ENCODE measurements at regions not wholly inside any gene's neighbourhood (a gene's known extent, or its start where the extent isn't known, plus 50 kb on each side); places are given as distances from the start of the nearest gene placed in this dataset.

DNA sequence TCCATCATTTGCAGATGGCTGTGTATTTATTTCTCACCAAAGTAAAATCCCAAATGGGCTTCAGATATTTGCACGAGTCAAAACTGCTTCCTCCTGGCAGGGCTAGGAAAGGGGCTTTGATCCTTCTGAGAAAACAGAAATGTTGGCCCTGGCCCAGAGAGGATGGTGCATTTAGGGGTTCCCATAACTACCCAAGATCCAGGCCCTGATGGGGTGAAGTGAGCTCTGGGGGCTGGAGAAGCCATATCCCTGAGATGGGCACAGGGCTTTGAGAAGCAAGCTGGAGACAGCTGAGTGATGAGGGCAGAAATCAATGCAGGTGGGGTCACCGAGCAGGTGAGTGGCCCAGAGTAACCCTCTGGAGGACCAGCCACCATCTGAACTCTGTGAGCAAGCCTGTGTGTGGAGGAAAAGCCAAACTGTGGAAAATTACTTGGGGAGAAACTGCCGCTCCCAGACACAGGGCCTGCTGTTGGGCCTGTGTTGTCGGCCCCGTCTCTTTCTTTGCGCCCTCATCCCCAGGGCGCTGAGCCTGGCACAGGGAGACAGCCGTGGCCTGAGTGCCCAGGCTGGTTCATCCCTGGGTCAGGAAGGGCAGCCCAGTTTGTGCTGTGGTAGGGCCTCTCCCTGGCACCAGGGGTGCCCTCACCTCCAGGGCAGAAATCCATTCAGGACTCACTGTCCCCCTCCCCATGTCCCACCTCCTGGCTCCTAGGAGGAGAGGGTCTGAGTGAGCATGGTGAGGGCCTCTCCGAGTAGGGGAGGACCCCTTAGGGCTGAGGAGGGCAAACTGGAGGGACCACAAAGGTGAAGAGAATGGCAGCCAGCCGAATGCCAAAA is 167.8 kb upstream of the HAAO start:
- Histone ChIP-seq H3K27ac (peak overlapping the region; percentile 66 to 76 (median 70)), H3K27me3 (no peaks in the 10 kb centered on the region), H3K4me1 (peaks cover 13 to 50% (median 26%) of the 10 kb centered on the region in 4 donors), H3K9me3 (no peaks in the 10 kb centered on the region), H3K36me3 (no peaks in the 10 kb centered on the region), H3K4me3 (no peak overlapping the region)
- 68 to 79% methylated on average over 5 to 10 of the region's 10 CpGs for WGBS, 2 donors (ENCODE audit: low coverage in 1 of 2)
- intact Hi-C loops (cut with DNase I; ENCODE audit: low total_unique reads) (no loop called here), in situ Hi-C loops (cut with MboI; ENCODE audit: low pct_ligation_motif_present in 1 of 4, low pct_unique_long_range_greater_than_20kb in 1 of 4, low sequenced_read_pairs in 3 of 4) (loop anchor here in 2 of 4 donors (10.0 to 25.0 kb wide), 2 partner anchors 275 to 527 kb away; no protein-coding TSS in a partner anchor)
- DNase-seq: no peak
- TF ChIP-seq EP300 (IDR thresholded peaks at IDR 0.05; ENCODE audit: low read depth) (no peak), POLR2A (IDR thresholded peaks at IDR 0.05) (no peak), POLR2AphosphoS5 (IDR thresholded peaks at IDR 0.05) (no peak)
- TF ChIP-seq, protein P1, sequence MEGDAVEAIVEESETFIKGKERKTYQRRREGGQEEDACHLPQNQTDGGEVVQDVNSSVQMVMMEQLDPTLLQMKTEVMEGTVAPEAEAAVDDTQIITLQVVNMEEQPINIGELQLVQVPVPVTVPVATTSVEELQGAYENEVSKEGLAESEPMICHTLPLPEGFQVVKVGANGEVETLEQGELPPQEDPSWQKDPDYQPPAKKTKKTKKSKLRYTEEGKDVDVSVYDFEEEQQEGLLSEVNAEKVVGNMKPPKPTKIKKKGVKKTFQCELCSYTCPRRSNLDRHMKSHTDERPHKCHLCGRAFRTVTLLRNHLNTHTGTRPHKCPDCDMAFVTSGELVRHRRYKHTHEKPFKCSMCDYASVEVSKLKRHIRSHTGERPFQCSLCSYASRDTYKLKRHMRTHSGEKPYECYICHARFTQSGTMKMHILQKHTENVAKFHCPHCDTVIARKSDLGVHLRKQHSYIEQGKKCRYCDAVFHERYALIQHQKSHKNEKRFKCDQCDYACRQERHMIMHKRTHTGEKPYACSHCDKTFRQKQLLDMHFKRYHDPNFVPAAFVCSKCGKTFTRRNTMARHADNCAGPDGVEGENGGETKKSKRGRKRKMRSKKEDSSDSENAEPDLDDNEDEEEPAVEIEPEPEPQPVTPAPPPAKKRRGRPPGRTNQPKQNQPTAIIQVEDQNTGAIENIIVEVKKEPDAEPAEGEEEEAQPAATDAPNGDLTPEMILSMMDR (IDR thresholded peaks at IDR 0.05): no peak

DNA sequence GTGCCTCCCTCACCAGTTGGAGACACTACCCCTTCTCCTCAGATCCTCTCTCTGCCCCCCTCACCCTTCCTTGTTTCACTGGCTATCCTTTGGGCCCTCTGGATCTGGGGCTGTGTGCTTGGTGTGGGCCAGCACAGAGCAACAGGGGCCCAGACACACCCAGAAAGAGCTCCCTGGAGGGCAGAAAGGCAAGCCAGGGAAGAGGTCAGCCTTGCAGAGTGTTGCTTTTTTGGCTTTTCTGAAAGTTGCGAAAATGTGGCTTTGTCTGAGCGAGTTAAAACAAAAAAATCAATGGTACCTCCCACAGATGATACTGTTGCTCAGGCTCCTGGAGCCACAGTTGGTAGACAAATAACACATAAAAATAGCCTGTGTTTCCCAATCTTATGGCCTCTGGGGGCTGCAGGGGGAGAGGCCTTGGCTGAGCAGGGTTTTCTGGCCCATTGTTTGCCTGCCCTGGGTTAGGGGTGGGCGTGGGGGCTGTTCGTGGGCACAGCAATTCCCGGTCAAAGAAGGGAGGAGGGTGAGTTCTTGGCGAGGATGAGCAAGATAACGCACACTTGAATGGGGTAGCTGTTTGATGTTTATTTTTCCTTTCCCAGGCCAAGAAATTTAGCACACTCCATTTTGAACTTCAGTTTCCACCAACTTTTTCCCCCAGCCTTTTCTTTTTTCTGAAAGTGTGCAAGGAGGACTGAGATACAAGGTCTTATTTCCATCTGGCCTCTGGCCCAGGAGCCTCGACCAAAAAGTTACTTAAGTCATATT is 167.0 kb upstream of the HAAO start:
- in situ Hi-C loops (cut with MboI; ENCODE audit: low pct_ligation_motif_present in 1 of 4, low pct_unique_long_range_greater_than_20kb in 1 of 4, low sequenced_read_pairs in 3 of 4): loop anchor here (10.0 to 25.0 kb wide), 3 partner anchors 275 to 528 kb away; no protein-coding TSS in a partner anchor
- DNase-seq: no peak
- 52 to 67% methylated on average over 5 to 8 of the region's 8 CpGs for WGBS, 2 donors (ENCODE audit: low coverage in 1 of 2)

DNA sequence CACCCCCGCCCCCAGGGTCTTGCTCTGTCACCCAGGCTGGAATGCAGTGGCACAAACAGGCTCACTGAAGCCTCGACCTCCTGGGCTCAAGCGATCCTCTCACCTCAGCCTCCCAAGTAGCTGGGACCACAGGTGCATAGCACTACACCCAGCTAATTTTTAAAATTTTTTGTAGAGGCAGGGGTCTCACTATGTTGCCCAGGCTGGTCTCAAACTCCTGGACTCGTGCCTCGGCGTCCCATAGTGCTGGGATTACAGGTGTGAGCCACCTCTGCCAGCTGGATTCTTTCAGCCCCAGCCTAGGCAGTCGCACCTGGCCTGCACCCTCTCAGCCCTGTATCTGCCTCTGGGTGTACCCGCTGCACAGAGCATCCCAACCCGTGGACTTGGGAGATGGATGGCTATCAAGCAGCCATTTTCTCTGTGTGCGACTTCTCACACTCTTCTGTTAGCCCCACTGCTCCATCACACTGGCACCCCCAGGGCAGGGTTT is 166.4 kb upstream of the HAAO start:
- no peaks in the 10 kb centered on the region for H3K27me3 ChIP-seq
- peaks cover 18 to 49% (median 33%) of the 10 kb centered on the region in 4 donors for H3K4me1 ChIP-seq
- in situ Hi-C loops (cut with MboI; ENCODE audit: low pct_ligation_motif_present in 1 of 4, low pct_unique_long_range_greater_than_20kb in 1 of 4, low sequenced_read_pairs in 3 of 4): loop anchor here in 3 of 4 donors (10.0 to 25.0 kb wide), 3 partner anchors 276 to 529 kb away; no protein-coding TSS in a partner anchor
- intact Hi-C loops (cut with DNase I; ENCODE audit: low total_unique reads): no loop called here
- no peak for TF ChIP-seq POLR2AphosphoS5 (IDR thresholded peaks at IDR 0.05)
- no peak for TF ChIP-seq EP300 (IDR thresholded peaks at IDR 0.05; ENCODE audit: low read depth)
- TF ChIP-seq POLR2A (IDR thresholded peaks at IDR 0.05): no peak
- TF ChIP-seq, protein P1 (IDR thresholded peaks at IDR 0.05): no peak
- peak overlapping the region; percentile 66 to 76 (median 70) for H3K27ac ChIP-seq
- 76 to 82% methylated on average over 3 to 10 of the region's 10 CpGs for WGBS, 2 donors (ENCODE audit: low coverage in 1 of 2)
- no peak overlapping the region for H3K4me3 ChIP-seq
- no peak for DNase-seq
- H3K9me3 ChIP-seq: no peaks in the 10 kb centered on the region
- no peaks in the 10 kb centered on the region for H3K36me3 ChIP-seq

More for the DNA sequence above, 167.0 kb upstream of the HAAO start:
- Histone ChIP-seq H3K36me3 (no peaks in the 10 kb centered on the region), H3K4me3 (no peak overlapping the region), H3K9me3 (no peaks in the 10 kb centered on the region), H3K27me3 (no peaks in the 10 kb centered on the region), H3K27ac (peak overlapping the region; percentile 66 to 76 (median 70)), H3K4me1 (peaks cover 13 to 46% (median 27%) of the 10 kb centered on the region in 4 donors)
- TF ChIP-seq, protein P1 (IDR thresholded peaks at IDR 0.05): no peak
- no peak for TF ChIP-seq EP300 (IDR thresholded peaks at IDR 0.05; ENCODE audit: low read depth)
- TF ChIP-seq POLR2A (IDR thresholded peaks at IDR 0.05): no peak
- no peak for TF ChIP-seq POLR2AphosphoS5 (IDR thresholded peaks at IDR 0.05)
- intact Hi-C loops (cut with DNase I; ENCODE audit: low total_unique reads): no loop called here

Data from transverse colon (tissue), 4 donors.